ENCODE measurements at regions not wholly inside any gene's neighbourhood (a gene's known extent, or its start where the extent isn't known, plus 50 kb on each side); places are given as distances from the start of the nearest gene placed in this dataset.
"Not testable (repeated sequence)": the region's sequence is repeated elsewhere in the genome, so short reads cannot be mapped to it uniquely, and the experiment has no call there.

GRCh38 chr5:172528440-172528839, 74.1 kb upstream of the SH3PXD2B start:
- no peak for DNase-seq (ENCODE audit: low spot score)

GRCh38 chr5:172527559-172527958, 73.2 kb upstream of the SH3PXD2B start:
- DNase-seq (ENCODE audit: low spot score): no peak

GRCh38 chr5:172525996-172526360, 71.7 kb upstream of the SH3PXD2B start:
- no peak for DNase-seq (ENCODE audit: low spot score)

- DNase-seq (ENCODE audit: low spot score): no peak
Observed at GRCh38 chr5:172525307-172525995, 71.1 kb upstream of the SH3PXD2B start.

GRCh38 chr5:172524573-172525021, 70.3 kb upstream of the SH3PXD2B start:
- DNase-seq (ENCODE audit: low spot score): no peak

- DNase-seq (ENCODE audit: low spot score): no peak
Observed at GRCh38 chr5:172523146-172523745, 68.9 kb upstream of the SH3PXD2B start.

GRCh38 chr5:172521338-172521932, 67.1 kb upstream of the SH3PXD2B start:
- DNase-seq (ENCODE audit: low spot score): no peak

GRCh38 chr5:172511952-172512351, 57.6 kb upstream of the SH3PXD2B start:
- DNase-seq (ENCODE audit: low spot score): no peak

GRCh38 chr5:172509405-172509781, 55.1 kb upstream of the SH3PXD2B start:
- DNase-seq (ENCODE audit: low spot score): no peak

- DNase-seq (ENCODE audit: low spot score): no peak
Observed at GRCh38 chr5:172508471-172509404, 54.4 kb upstream of the SH3PXD2B start.

- DNase-seq (ENCODE audit: low spot score): not testable (repeated sequence)
Observed at GRCh38 chr5:172507485-172507884, 53.2 kb upstream of the SH3PXD2B start.

- DNase-seq (ENCODE audit: low spot score): no peak
Observed at GRCh38 chr5:172506921-172507320, 52.6 kb upstream of the SH3PXD2B start.

- no peak for DNase-seq (ENCODE audit: low spot score)
Observed at GRCh38 chr5:172506251-172506650, 51.9 kb upstream of the SH3PXD2B start.

GRCh38 chr5:172505845-172506244, 51.5 kb upstream of the SH3PXD2B start:
- no peak for DNase-seq (ENCODE audit: low spot score)

GRCh38 chr5:172505403-172505759, 51.1 kb upstream of the SH3PXD2B start:
- no peak for DNase-seq (ENCODE audit: low spot score)

GRCh38 chr5:172504701-172505402, 50.5 kb upstream of the SH3PXD2B start:
- DNase-seq (ENCODE audit: low spot score): no peak

- DNase-seq (ENCODE audit: low spot score): no peak
Observed at GRCh38 chr5:172503925-172504700, 49.8 kb upstream of the SH3PXD2B start.
